HG03066 (cell line): ENCODE measurements at regions not wholly inside any gene's neighbourhood (a gene's known extent, or its start where the extent isn't known, plus 50 kb on each side); places are given as distances from the start of the nearest gene placed in this dataset.
"Not testable (repeated sequence)": the region's sequence is repeated elsewhere in the genome, so short reads cannot be mapped to it uniquely, and the experiment has no call there.

Experiments
- ATAC-seq: cut with Tn5 transposase; IDR thresholded peaks from one replicate; pipeline ENCODE4 v1.9.1; 2021; ENCODE audit warnings: low read depth; ENCODE audit not compliant: unreplicated experiment

GRCh38 chr7:91749418-91749817 is 131.1 kb downstream of the MTERF1 start:
- no peak for ATAC-seq

GRCh38 chr7:91750091-91750490 is 130.4 kb downstream of the MTERF1 start:
- ATAC-seq: no peak

GRCh38 chr7:91752102-91752501 is 128.4 kb downstream of the MTERF1 start:
- ATAC-seq: no peak

GRCh38 chr7:91754280-91754679 is 126.2 kb downstream of the MTERF1 start:
- ATAC-seq: not testable (repeated sequence)

GRCh38 chr7:91755121-91755520 is 125.4 kb downstream of the MTERF1 start:
- not testable (repeated sequence) for ATAC-seq

- no peak for ATAC-seq
Measured at GRCh38 chr7:91759205-91759863, 121.2 kb downstream of the MTERF1 start.

- no peak for ATAC-seq
Measured at GRCh38 chr7:91767820-91768219, 112.7 kb downstream of the MTERF1 start.

- no peak for ATAC-seq
Measured at GRCh38 chr7:91771394-91771793, 109.1 kb downstream of the MTERF1 start.

GRCh38 chr7:91771921-91772815 is 108.3 kb downstream of the MTERF1 start:
- no peak for ATAC-seq

- ATAC-seq: no peak
Measured at GRCh38 chr7:91776171-91776570, 104.3 kb downstream of the MTERF1 start.

- no peak for ATAC-seq
Measured at GRCh38 chr7:91777522-91777921, 103.0 kb downstream of the MTERF1 start.

GRCh38 chr7:91778416-91778815 is 102.1 kb downstream of the MTERF1 start:
- ATAC-seq: no peak

GRCh38 chr7:91780521-91780920 is 100.0 kb downstream of the MTERF1 start:
- no peak for ATAC-seq

- ATAC-seq: no peak
Measured at GRCh38 chr7:91784469-91784868, 96.0 kb downstream of the MTERF1 start.

- no peak for ATAC-seq
Measured at GRCh38 chr7:91787931-91788330, 92.6 kb downstream of the MTERF1 start.

GRCh38 chr7:91789086-91789485 is 91.4 kb downstream of the MTERF1 start:
- ATAC-seq: no peak

GRCh38 chr7:91789558-91789957 is 90.9 kb downstream of the MTERF1 start:
- no peak for ATAC-seq

- not testable (repeated sequence) for ATAC-seq
Measured at GRCh38 chr7:91790646-91791045, 89.9 kb downstream of the MTERF1 start.

- no peak for ATAC-seq
Measured at GRCh38 chr7:91796122-91796521, 84.4 kb downstream of the MTERF1 start.

GRCh38 chr7:91798425-91798824 is 82.1 kb downstream of the MTERF1 start:
- no peak for ATAC-seq

- no peak for ATAC-seq
Measured at GRCh38 chr7:91800389-91800788, 80.1 kb downstream of the MTERF1 start.
